Myocyte (in vitro differentiated cells): ENCODE measurements at regions not wholly inside any gene's neighbourhood (a gene's known extent, or its start where the extent isn't known, plus 50 kb on each side); places are given as distances from the start of the nearest gene placed in this dataset.

Experiments used
- DNase-seq: peaks from one replicate; pipeline ENCODE4 v3.0.0-alpha.2; 2012; ENCODE audit warnings: low read depth

- DNase-seq, result no peak
These were observed 85.2 kb upstream of the ADAMTS2 start for GRCh38 chr5:179430193-179431175.

DNA sequence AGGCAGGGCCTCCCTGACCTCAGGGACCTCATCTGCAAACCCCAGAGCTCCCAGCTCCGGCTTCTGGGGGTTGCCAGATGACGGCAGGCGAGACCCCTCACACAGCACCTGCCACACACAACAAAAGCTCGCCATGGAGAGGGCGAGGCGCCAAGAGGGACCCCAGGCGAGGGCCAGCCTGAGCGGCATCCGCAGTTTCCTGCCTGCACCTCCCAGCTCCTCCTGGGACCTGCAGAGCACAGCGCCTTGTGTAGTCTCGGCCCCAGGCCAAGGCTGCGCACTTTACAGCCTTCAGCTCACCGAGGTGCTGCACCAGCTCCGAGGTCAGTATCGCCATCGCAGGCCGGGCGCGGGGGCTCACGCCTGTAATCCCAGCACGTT, 82.4 kb upstream of the ADAMTS2 start:
- DNase-seq, result no peak

- no peak for DNase-seq
These were observed 81.9 kb upstream of the ADAMTS2 start for GRCh38 chr5:179427032-179427675.

GRCh38 chr5:179422908-179423481, 77.7 kb upstream of the ADAMTS2 start:
- no peak for DNase-seq

DNA sequence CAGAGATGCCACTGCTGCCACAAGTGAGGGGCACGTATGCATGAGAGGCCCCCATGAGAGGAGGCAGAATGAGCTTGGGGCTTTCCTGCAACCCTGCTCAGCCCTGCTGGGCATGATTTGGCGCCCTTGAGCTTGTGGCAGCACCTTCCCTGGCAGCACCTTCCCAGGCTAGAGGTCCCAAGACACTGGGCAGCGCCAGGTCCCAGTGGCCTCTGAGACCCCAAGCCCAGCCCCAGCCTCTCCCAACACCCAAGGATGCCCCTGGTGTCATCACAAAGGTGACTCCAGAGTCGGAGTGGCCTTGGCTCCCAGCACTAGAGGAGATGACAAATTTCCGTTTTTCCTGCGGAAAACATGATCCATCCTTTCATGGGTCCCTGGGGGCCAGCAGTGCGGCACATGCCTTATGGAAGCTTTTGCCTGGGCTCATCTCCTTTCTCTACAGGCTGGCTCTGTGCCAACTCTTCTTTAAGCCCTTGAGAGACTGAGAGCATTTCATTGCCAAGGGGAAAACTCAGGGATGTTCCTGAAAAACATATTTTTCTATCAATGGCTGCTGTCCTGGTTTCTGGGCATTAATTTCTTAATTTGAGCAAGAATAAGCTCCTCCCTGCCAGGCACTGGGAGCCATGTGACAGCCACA, 77.1 kb upstream of the ADAMTS2 start:
- peak; percentile 11 for DNase-seq

DNA sequence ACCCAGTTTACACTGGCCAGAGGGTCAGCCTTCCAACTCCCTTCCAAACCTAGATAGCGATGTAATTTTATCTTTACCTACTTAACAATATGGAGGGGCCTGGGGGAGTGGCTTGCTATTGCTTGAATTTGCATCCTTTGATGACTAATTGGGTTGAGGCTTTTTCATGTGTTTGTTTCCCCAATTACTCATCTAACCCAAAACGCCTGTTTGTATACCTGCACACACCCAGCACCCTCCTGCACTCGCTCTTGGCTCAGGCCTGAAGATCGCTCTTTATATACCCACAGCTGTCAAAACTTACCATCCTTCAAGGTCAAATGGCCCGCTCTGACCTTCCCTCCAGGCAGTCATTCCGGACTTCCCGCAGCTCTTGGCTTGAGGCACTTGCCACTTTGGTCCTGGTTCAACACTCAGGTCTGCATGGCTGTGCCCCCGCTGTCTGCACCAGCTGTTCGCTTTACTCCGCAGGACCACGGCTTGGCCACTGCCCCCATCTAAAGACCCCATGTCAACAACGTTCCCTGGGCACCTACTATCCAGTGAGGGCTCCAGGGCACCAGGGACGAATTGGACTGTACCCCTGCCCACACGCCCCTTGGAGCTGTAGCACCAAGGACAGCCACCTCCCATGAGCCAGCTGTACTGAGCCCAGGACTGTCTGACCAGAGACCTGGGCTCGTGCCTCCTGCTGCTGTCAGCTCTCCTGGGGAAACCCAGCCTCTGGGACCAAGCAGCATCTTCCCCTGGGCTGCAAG, 76.1 kb upstream of the ADAMTS2 start:
- peak; percentile 18 for DNase-seq

DNA sequence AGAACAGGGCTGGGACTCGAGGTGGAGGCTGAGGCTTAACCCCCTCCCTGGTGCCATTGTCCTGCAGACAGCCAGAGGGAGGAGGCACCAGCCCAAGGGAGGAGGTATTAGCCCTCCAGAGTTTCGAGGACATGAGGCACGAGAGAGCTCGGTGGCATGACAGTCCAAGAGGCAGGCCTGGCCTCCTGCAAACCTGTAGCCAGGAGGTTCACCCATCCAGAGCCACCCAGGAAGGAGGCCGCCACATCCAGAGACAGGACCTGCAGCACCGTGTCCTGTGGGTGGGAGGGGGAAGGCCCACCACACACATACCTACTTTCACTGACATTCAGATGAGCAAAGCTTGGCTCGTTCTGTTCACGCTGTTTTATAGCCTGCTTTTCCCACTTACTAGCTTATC, 75.2 kb upstream of the ADAMTS2 start:
- no peak for DNase-seq

GRCh38 chr5:179418972-179419371, 73.7 kb upstream of the ADAMTS2 start:
- DNase-seq, result no peak

GRCh38 chr5:179417696-179418095, 72.4 kb upstream of the ADAMTS2 start:
- DNase-seq, result no peak

DNA sequence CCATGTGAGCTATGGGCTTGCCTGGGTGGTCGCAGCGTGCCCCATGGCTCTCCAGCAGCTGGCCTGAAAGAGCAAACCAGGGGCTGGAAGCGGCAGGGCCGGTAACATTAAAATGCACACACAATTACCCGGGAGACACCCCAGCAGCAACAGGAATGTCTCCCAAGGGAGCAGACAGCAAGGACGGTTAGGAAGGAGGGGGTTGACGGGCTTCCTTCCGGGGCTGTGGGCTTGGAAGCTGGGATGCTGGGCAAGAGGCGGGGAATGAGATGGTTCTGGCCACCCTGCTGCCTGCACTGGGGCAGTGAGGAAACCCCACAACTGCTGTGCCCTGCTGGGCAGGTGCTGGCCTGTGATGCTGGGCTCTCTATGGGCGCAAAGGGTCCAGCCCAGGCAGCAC, 71.8 kb upstream of the ADAMTS2 start:
- DNase-seq, result no peak

DNA sequence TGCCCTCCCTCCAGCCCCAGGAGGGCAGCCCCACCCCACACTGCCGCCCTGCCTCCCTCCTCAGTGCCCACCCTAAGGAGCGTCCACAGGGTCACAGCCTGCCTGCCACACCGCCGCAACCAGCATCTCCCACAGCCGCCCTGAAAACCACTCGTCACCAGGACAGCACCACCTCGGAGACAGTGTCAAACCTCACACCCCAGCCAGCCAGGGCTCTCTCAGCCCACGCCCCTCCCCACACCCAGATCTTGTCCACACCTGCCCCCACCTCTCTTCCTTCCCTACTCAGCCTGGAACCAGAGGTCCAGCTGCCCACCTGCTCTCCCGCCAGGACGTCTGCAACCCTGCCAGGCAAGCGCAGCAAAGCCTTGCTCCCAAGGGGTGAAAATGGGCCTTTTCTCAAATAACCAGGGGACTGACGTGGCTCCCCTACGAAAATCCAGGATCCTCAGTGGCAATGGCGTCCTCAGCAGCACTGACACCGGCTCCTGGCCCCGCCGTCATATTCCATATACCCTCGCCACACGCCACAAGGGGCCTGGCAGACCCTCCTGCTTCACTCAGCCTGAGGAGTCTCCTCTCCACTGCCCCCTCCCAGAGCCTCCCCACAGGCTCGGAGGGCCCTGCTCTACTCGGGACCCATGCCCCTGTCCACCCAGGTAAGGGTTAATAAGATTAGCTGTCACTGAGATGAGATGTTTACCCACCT, 71.0 kb upstream of the ADAMTS2 start:
- DNase-seq, result no peak

- DNase-seq, result no peak
These were observed 70.2 kb upstream of the ADAMTS2 start for GRCh38 chr5:179415291-179416060.

DNA sequence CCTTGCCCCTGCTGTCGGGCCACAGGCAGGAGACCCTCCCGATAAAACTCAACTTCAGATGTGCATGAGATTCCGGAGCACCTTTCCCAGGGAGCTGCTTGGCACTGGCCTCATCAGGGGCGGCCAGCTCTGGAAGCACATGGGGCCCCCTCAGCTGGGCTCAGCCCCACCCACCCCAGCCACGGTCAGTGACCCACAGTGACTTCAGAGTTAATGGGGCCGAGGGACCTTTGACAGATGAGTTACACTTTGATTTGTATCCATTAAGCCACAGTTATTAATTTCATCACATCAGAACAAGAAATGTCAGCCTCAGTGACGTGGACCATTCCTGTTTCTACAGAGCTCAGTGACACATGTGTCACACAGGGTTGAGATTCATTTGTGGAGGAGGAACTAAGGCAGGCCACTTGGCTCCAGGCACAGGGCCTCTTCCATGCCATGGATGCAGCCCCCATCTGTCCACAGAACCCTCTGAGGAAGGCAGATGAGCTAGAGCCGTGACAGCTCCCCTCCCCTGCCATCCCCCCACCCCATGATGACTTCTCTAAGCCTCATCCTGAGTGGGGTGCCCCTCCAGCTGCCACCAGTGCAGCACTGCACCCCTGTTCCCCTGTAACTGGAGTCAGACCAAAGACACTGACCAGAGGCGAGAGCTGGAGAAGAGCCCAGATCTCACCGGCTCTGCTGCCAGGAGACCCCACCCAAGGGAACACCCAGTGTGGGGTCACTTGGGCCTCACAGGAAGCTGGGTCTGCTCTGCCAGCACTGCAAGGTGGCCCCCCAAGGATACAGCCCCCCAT, 69.4 kb upstream of the ADAMTS2 start:
- DNase-seq, result no peak

DNA sequence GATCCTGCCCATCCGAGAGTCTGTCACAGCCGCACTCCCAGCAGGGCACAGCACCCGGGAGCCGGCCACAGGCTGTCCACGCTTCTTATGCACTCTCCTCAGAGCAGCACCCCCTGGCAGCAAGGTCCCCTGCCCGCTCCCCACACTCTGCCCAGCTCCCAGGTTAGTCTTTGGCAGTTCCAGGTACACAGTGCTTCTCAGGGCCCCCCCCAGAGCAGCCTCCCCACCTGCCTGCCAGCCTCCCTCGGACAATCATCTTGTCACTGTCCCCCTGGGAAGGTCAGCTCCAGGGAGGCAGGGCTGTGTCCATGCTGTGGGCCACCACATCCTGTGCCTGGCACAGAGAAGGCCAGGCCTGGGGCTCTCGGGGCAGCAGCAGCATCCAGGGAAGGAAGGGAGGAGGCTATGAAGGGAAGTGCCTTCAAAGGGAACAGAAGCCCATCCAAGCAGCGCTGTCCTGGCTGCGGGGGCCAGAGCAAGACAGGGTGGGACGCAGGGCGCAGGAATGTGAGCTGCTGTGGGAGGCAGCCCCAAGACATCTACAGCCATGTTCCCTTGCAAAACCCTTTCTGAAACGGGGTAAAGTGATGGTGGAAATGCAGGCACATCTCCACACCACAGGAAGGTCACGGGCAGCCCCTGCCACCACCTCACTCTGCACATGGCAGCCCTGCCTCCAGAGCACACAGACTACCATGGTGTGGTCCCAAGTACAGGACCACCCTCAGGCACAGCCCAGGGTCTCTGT, 68.6 kb upstream of the ADAMTS2 start:
- DNase-seq, result no peak

GRCh38 chr5:179413086-179413690, 67.9 kb upstream of the ADAMTS2 start:
- no peak for DNase-seq

DNA sequence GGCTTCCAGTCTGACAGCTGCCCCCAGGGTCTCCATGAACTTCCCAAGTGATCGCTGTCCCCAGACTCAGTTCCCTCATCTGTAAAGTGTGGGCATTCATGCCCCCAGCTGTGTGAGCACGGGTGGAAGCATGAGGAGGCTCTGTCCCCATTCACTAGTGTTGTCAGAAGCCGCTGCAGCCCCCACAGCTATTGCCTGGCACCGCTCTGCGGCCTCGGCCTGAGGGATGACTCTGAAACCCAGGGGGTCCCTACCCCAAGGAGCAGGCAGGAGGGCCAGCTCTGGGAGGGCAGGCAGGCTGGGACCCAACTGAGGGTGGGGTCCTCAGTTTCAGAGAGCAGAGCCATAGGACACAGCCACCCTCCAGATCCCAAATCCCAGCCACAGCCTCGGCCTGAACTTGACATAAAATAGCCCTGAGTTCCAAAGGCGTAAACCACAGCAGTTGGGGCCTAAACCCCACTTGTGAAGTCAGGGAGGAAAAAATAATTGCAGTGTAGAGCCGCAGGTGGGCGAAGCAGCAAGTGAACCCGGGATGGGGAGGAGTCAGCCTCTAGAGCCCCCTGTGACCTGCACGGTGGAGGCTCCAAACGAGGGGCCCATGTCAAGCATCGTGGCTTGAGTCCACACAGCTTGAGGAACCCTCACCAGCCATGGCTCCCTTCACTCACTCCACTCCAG, 66.0 kb upstream of the ADAMTS2 start:
- no peak for DNase-seq
